ENCODE measurements at regions not wholly inside any gene's neighbourhood (a gene's known extent, or its start where the extent isn't known, plus 50 kb on each side); places are given as distances from the start of the nearest gene placed in this dataset.
A peak's percentile ranks its signal among the peaks of the same experiment; 100 is the strongest.
"Not testable (repeated sequence)": the region's sequence is repeated elsewhere in the genome, so short reads cannot be mapped to it uniquely, and the experiment has no call there.

- DNase-seq: peak; percentile 50
Observed at GRCh38 chr15:31606931-31607497, 280.4 kb downstream of the KLF13 start.

GRCh38 chr15:31607656-31608055 is 281.0 kb downstream of the KLF13 start:
- DNase-seq: no peak

DNA sequence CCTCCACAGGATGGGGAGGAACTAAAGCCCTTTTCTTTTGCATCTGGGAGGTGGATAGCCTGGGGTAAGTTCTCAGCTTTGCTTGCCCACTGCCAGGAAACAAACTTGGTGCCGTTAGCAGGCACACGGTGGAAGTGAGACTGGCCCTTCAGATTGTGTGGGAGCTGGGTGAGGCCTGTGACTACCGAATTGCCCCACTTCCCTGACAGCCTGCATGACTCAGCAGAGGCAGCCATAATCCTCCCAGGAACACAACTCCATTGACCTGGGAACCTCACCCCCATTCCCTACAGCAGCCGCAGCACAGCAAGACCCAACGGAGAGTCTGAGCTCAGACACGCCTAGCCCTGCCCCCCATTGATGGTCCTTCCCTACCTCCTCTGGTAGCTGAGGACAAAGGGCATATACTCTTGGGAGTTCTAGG is 282.6 kb downstream of the KLF13 start:
- no peak for DNase-seq

DNA sequence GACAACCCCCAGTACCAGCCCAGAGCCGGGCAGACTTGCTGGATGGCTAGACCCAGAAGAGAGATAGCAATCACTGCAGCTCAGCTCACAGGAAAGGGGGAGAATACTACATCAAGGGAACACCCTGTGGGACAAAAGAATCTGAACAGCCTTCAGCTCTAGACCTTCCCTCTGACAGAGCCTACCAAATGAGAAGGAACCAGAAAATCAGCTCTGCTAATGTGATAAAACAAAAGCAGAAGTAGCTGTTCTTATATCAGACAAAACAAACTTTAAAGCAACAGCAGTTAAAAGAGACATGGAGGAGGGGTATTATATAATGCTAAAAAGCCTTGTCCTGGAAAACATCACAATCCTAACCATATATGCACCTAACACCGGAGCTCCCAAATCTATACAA is 283.3 kb downstream of the KLF13 start:
- DNase-seq: no peak

DNA sequence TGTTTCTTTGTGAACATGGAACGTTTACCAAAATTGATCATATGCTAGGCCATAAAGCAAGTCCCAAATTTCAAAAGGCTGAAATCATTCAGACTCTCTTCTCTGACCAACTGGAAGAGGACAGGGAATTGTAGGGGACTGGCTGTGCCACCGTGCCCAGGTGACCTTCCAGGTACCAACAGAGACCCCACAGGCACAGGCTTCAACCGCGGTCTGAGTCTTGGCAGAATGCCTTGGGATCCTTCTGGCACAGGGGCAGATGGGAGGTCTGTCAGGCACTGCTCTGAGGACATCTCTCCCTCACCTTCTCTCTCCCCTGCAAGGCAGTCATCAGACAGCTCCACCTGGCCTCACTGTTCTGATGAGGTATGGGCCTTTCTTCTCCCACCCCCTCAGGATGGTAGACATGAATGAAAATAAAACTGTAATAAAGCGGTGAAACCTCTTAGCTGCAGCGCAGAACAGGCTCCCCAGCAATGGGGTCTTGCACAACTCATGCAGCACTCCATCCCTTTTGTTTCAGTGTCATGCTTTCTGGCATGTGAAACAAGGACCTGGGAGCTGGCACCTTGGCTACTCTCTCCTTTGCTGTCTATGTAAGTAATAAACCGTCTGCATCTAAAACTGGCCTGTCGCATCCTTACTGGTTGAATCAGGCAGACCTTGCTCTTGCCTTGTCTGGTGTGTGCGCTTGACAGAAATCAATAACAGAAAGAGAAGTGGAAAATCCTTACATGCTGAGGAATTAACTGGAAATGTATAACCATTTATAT is 289.2 kb downstream of the KLF13 start:
- DNase-seq: no peak

DNA sequence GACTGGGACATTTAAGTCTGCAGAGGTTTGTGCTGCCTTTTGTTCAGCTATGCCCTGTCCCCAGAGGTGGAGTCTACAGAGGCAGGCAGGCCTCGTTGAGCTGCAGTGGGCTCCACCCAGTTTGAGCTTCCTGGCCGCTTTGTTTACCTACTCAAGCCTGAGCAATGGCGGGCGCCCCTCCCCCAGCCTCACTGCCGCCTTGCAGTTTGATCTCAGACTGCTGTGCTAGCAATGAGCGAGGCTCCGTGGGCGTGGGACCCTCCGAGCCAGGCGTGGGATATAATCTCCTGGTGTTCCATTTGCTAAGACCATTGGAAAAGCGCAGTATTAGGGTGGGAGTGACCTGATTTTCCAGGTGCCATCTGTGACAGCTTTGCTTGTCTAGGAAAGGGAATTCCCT is 296.7 kb downstream of the KLF13 start:
- not testable (repeated sequence) for DNase-seq

DNA sequence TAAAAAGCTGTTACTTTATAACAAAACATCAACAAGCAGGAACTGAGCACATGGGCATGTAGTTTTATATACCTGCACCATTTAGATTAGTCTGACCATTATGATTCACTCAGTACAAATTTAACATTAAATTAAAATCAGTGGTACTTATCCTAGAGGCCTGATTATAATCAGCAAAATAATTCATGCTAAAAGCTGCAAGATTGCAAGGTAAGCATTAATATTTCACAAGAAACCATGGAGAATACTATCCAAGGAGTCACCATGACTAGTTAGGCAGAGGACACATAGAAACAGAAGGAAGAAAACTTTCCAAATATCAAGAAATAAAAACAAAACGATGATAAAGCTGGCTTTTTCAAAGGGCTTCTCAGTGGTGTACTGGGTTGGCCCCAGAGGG is 297.5 kb downstream of the KLF13 start:
- not testable (repeated sequence) for DNase-seq

- not testable (repeated sequence) for DNase-seq
Observed at GRCh38 chr15:31635715-31636114, 309.1 kb downstream of the KLF13 start.

GRCh38 chr15:31636911-31637310 is 310.3 kb downstream of the KLF13 start:
- not testable (repeated sequence) for DNase-seq

DNA sequence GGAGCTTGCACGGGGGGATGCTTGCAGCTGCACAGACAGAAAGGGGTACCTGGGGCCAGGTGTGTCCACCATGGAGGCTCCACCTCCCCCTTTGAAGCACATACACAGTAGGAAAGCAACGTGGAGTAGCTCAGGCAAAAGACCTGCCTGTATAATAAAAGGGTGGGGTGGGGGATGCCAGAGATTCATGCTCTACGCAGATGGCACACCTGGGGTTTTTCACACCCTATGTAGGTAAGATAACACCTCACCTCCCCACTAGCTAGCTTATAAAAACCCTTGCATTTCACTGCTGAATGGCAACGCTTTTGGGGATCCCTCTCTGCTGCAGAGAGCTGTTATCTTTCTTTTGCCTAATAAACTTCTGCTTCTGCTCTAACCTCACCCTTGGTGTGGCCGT is 317.3 kb downstream of the KLF13 start:
- DNase-seq: not testable (repeated sequence)

DNA sequence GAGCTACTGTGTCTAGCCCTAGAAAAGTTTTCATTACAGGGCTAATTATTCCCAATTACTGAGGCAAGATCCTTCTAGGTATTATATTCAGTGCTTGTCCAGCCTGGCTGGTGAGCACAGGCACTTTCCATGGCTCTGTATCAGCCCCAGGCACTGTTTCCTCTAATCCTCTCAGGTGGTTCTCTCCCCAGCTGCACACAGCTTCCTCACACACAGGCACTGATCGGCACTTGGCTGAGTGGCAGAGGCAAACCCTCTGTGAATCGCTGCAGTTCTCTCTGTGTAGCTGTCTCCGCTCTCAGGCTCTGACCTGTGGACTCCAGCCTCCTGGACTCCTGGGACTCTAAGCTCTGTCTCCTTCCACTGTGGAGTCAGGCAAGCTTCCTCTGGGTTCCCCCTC is 318.1 kb downstream of the KLF13 start:
- not testable (repeated sequence) for DNase-seq

- DNase-seq: not testable (repeated sequence)
Observed at GRCh38 chr15:31647337-31647826, 320.7 kb downstream of the KLF13 start.

DNA sequence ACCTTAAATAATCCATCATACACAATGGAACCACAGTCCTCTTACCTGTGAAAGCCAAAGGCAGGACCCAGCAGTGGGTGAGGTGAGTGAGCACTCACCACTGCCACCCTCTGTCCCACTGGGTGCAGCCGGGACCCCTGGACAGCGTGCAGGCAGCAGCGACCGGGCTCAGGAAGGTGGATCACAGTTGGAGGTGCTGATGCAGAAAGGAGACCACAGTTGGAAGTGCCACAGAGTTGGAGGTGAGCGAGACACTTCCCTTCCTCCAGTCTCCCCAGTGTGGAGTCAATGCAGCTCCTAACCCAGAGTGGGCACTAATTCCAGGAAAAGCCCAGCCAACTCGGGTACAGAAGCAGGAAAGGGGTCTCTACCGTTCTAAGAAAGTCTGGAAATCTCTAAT is 323.0 kb downstream of the KLF13 start:
- not testable (repeated sequence) for DNase-seq

- DNase-seq: not testable (repeated sequence)
Observed at GRCh38 chr15:31650055-31650701, 323.5 kb downstream of the KLF13 start.

- DNase-seq: not testable (repeated sequence)
Observed at GRCh38 chr15:31656915-31657314, 330.3 kb downstream of the KLF13 start.

DNA sequence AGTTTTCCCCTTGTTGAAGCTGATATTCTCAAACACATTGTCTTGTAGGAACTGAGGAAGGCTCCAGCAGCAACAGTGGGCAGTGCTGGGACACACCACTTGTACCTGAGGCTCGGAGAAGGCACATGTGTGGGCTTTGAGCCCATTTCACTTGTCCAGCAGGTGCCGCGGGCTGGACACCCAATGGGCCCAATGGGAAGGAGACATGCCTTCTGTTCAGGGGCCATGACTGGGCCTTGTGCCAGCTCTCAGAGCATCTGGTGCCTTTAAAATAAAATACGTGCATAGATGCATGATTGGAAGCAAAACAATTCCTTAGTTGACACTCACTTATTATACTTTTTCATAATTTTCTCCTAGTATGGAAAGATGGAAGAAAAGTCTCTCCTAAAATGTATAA is 334.2 kb downstream of the KLF13 start:
- no peak for DNase-seq

GRCh38 chr15:31665732-31666131 is 339.1 kb downstream of the KLF13 start:
- not testable (repeated sequence) for DNase-seq

GRCh38 chr15:31669158-31669908 is 342.7 kb downstream of the KLF13 start:
- DNase-seq: not testable (repeated sequence)

DNA sequence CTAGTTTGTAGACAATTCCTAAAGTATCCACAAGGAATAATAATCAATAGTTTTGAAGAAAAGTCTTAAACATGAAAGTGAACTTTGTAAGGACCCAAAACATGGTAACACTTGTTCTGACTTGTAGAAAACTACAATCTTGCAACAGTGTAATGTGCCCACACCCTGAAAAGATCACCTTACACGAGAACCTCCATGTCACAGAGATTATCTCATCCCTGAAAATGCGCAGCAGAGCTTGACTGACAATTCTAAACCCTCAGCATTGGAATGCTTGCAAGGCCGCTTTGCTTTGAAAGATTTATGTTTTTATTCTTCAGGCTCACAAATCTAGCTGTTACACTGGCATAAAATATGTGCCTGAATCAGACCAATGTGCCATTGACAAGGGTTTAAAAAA is 346.6 kb downstream of the KLF13 start:
- not testable (repeated sequence) for DNase-seq

DNA sequence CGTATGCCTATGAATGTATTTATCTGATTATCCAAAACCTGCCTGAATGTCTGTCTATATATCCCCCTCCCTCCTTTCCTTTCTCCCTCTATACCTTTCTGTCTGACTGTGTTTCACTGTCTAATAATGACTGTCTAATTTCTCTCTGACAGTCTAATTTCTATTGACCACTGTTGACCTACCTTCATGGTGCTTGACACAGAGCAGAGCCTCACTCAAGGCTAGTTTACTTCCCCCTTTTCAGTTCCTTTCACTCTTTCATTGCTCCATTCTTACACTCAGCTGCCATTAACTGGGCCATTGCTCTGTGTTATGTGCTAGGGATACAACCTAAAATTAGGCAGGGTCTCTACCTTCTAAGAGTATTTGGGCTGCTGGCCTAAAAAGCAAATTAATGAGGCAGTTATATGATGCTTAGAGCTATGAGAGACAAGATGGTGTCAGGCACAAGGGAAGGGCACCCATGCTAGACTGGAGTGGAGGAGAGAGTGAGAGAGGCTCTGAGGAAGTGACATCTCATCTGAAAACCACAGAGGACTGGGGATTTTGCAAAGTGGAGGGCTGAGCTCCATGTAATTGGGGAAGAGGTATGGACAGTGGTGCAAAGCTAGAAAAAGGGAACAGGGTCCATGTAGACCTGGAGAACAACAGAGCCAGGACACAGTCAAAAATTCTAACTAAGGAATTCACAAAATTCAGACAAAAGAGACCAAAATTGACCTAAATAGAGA is 348.6 kb upstream of the CHRNA7 start:
- DNase-seq: not testable (repeated sequence)

DNA sequence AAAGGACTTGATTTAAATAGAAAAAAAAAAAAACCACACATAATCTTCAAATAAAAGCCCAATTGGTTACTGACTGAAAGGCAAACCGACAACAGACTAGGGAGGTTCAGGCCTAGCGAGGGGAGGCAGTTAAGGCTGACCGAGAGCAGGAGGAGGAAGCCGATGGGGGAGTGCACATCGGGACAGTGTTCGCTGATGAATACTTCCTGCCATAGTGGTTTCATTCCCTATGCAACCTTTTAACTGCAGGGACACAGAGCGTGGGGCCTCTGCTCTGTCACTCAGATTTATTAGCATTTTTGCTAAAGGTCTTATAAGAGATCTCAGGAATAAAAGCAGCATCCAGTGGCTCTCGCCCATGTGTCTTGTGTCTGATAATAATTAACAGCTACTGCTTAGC is 343.2 kb upstream of the CHRNA7 start:
- DNase-seq: not testable (repeated sequence)

DNA sequence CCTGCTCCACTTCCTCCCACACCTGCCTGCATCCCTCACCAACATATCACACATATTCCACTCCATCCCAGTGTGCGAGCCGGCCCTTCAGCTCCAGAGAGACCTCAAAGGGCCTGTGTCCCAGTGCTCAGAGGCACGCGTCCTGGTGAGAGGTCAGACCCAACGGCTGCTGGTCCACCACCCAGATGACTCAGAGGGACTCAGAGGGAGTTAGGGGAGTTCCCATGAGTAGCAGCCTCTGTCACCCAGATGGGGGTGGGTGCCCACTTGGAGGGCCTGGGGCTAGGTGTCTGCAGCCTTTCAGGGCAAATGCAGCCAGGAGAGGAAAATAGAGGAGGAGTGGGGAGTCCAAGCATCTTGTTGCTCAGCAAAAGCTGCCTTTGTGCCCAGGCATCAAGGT is 333.8 kb upstream of the CHRNA7 start:
- DNase-seq: not testable (repeated sequence)

Data from NCI-H82 (cell line).